ENCODE measurements at regions not wholly inside any gene's neighbourhood (a gene's known extent, or its start where the extent isn't known, plus 50 kb on each side); places are given as distances from the start of the nearest gene placed in this dataset.
"Not testable (repeated sequence)": the region's sequence is repeated elsewhere in the genome, so short reads cannot be mapped to it uniquely, and the experiment has no call there.

GRCh38 chr16:11416228-11417001, 71.2 kb downstream of the RMI2 start:
- no peak for DNase-seq

DNA sequence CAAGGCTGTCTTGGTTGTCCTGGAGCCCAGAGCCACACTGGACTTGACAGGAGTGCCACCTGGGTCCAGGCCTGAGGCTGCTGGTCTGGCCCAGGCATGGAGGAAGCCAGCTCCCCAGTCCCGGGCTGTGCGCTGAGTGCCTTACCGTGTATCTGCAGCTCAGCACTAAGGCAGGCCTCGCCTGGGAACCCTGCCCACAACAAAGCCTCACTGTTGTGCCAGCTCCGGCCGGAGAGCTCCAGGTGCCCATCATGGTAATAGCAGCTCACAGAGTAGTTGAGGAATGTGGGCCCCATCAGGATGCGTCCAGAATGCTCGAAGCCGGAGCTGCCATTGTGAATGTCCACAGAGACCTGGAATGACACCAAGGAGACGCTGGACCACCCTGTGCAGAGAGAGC, 72.2 kb downstream of the RMI2 start:
- DNase-seq = no peak

DNA sequence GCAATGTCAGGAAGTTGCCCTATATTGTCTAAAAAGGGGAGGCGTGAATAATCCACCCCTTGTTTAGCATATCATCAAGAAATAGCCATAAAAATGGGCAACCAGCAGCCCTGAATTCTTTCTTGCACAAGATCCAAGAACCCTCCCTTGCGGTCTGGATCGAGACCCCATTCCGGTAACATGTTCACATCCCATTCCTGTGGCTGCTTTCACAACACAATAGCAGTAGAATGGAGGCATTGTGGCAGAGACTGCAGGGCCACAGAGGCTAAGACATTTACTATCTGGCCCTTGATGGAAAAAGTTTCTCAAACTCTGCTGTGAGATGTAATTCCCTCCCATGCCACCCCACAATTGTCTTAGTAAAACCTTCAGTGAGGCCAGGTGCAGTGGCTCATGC, 73.2 kb downstream of the RMI2 start:
- no peak for DNase-seq

DNA sequence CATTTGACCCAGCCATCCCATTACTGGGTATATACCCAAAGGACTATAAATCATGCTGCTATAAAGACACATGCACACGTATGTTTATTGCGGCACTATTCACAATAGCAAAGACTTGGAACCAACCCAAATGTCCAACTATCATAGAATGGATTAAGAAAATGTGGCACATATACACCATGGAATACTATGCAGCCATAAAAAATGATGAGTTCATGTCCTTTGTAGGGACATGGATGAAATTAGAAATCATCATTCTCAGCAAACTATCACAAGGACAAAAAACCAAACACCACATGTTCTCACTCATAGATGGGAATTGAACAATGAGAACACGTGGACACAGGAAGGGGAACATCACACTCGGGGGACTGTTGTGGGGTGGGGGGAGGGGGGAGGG, 74.8 kb downstream of the RMI2 start:
- DNase-seq = not testable (repeated sequence)

- DNase-seq = no peak
These were observed 75.6 kb downstream of the RMI2 start for GRCh38 chr16:11420895-11421294.

- no peak for DNase-seq
These were observed 77.4 kb downstream of the RMI2 start for GRCh38 chr16:11422381-11423314.

GRCh38 chr16:11423315-11424117, 78.3 kb downstream of the RMI2 start:
- DNase-seq = no peak

DNA sequence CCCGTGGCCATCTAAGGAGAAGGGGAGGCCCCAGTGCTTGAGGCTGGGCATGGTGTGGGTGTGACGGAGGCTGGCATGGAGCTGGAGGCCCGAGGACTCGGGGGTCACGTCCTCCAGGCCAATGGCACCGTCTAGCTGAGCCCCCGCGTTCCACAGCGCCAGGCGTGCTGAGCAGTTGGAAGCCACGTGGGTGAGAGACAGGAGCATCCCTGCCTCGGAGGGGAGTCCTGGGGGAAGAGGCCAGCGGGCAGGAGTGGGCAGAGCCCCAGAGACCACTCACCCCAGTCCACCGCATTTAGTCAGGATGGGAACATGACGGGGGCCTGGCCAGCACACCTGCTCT, 78.8 kb downstream of the RMI2 start:
- DNase-seq = no peak

DNA sequence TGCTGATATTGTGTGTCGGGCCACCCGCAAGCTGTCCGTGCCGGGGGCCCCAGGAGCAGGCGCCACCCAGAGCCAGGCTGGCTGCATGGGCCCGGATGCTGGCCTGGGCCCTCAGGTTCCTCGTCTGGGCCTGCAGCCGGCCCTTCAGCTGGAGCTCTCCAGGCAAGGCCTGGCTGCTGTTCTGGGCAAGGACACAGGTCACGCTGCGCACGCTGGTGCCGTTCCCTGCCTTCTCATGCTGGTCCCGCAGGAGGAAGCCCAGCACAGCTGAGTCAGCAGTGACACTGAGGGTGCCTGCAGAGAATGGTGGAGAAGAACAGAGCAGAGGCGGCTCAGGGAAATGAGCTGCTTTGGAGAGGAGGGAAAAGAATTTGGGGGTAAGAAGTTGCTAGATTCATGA, 79.9 kb downstream of the RMI2 start:
- no peak for DNase-seq

- no peak for DNase-seq
These were observed 83.3 kb downstream of the RMI2 start for GRCh38 chr16:11428623-11428953.

DNA sequence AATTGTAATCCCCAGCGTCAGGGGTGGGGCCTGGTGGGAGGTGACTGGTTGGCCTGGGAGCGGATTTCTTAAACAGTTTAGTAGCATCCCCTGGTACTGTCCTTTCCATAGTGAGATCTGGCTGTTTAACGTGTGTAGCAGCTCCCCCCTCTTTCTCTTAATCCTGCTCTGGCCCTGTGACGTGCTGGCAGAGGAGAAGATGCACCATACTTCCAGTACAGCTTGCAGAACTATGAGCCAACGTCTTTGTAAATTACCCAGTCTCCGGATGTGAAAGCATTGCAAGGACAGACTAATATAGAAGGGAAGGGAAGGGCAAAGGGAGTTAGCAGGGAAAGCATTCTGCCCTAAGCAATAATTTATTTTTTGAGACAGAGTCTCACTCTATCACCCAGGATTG, 83.9 kb downstream of the RMI2 start:
- no peak for DNase-seq

GRCh38 chr16:11429823-11430222, 84.6 kb downstream of the RMI2 start:
- no peak for DNase-seq

DNA sequence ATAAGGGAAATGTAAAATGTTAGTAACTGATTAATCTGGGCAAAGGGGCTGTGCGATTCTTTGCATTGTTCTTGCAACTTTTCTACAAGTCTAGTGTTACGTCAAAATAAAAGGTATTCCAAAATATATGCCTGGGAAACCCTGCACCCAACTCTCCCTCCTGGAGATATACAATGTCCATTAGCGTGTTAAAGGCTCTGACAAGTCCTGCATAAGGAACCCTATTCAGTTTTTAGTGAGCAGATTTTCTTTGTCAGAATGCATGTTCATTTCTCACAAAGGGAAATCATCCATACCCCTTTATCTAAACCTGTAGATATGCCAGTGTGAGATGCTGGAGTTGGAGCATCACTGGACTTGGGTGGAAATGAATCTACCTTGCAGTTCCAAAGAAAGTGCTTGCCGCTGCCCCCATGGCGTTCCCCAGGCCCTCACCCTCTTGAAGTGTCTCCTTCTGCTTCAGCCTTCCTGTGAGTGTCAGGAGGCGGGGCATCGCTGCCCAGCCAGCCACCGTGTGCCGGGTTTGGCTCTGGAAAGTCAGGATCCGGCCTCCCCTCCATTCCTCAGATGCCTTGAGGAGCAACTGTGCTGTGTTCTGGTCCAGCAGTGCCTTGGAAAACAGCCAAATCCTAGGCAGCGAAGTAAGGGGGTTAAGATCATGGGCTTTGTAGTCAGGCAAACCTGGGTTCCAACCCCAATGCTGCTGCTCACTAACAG, 85.5 kb downstream of the RMI2 start:
- no peak for DNase-seq

- no peak for DNase-seq
These were observed 86.7 kb downstream of the RMI2 start for GRCh38 chr16:11431915-11432465.

GRCh38 chr16:11432856-11433395, 87.7 kb downstream of the RMI2 start:
- DNase-seq = no peak

- no peak for DNase-seq
These were observed 90.3 kb downstream of the RMI2 start for GRCh38 chr16:11435576-11435975.

DNA sequence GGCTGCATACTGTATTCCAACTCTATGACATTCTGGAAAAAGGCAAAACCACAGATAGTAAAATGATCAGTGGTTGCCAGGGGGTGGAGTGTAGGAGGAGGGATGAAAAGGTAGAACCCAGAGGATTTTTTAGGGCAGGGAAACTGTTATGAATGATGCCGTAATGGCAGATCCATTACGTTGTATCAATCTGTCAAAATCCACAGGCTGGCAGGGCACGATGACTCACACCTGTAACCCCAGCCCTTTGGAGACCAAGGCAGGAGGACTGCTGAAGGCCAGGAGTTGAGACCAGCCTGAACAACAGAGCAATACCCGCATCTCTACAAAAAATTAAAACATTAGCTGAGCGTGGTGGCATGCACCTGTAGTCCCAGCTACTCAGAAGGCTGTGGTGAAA, 91.8 kb downstream of the RMI2 start:
- DNase-seq = no peak

GRCh38 chr16:11439790-11440656, 94.8 kb downstream of the RMI2 start:
- no peak for DNase-seq

GRCh38 chr16:11440657-11441012, 95.4 kb downstream of the RMI2 start:
- no peak for DNase-seq

DNA sequence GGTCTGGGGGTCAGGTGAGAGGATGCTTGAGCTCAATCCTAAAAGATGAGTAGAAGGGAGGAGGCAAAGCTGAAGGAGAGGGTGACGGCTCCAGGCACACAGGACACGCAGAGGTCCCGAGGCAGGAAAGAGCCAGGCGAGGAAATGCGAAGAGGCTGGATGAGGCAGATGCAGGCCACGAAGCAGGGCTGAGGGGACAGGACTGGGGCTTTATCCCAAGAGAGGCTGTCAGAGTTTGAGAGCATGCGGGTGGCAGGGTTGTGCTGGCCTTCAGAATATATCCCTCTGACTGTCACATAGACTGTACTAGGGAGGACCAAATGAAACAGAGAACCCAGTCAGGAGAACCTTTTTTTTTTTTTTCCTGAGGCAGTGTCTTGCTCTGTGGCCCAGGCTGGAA, 100.2 kb downstream of the RMI2 start:
- DNase-seq = no peak

DNA sequence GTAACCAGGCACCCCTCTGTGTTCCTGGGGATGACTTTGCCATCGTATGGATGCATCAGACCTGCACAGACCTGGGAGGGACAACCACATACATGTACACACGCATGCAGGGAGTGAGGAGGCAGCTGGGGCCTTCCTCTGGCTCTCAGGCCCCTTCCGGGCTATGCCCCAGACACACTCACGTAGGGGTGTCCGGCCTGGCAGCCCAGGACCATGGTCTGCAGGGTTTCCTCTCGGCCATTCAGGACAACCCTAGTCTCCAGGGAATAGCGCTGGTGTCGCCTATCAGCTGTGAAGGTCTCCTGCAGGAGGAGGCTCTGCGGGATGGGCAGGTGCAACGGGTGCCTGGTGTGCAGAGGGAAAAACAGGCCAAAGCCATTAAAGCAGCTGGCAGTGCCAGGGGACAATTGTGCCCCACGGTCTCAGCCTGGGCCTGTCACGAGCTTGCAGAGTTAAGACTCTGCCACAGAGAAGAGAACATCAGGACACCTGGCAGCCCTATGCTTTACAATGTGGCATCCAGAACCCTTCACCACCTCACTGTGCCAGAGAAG, 101.4 kb downstream of the RMI2 start:
- no peak for DNase-seq
